Forelimb muscle (tissue), 1 donor: ENCODE measurements at regions not wholly inside any gene's neighbourhood (a gene's known extent, or its start where the extent isn't known, plus 50 kb on each side); places are given as distances from the start of the nearest gene placed in this dataset.
A peak's percentile ranks its signal among the peaks of the same experiment; 100 is the strongest.
"Not testable (repeated sequence)": the region's sequence is repeated elsewhere in the genome, so short reads cannot be mapped to it uniquely, and the experiment has no call there.

Source experiments
- DNase-seq: peaks from one replicate; pipeline ENCODE4 v3.0.0-alpha.2; 2013; ENCODE audit warnings: low read depth

DNA sequence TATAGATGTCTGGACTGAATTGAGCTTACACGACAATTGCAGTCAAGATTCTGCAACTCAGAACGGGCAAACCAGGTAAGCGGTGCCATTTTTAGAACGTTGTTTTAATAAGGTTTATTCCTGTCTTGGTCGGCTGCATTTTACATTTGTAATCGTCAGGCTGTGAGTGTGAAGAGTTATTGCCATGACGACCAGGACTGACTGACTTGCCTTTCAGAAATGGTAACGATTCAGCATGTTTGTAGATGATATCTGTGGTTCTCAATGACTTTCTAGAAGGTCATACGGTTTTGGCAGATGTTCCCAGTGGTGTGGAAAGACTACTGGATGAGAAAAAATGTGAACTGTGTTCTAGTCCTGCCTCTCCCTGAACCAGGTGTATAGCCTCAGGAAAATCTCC is 271.3 kb upstream of the B3GALT2 start:
- no peak for DNase-seq

DNA sequence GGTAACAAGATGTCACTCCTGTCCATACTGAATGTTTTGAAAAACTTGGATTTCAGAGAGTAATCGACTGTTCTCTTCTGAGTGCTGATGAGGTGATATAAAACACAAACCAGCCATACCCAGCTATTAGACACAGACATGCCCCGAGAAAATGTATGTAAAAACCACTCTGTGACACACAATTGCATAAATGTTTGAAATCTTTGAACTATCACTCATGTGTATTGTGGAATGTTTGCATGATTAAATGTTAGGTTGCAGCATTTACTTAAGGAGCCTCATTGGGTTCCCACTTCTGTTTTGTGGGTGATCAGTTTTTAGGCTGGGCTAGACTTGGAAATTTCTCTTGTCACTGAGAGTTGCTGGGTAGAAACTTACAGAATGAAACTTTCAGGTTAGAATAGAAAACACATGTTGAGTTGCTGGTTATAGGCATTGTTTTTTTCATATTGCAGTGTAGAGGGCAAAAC is 270.4 kb upstream of the B3GALT2 start:
- no peak for DNase-seq

DNA sequence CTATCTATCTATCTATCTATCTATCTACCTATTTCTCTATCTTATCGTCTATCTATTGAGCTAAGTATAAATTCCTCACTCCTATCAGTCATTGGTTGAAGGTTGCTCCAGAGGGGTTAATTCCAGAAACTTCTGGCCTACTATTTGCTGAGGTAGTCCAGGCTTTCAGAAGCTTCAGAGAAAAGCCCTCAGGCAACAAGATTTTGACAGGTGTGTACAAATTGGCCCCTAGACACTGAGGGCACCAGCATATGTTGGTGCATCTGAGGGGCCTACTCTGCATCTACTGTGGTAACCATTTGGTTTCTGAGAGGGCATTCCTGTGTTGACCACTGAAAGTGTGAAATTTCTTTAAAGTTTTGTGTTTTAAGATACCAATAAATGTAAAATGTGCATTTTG is 265.2 kb upstream of the B3GALT2 start:
- DNase-seq = no peak

DNA sequence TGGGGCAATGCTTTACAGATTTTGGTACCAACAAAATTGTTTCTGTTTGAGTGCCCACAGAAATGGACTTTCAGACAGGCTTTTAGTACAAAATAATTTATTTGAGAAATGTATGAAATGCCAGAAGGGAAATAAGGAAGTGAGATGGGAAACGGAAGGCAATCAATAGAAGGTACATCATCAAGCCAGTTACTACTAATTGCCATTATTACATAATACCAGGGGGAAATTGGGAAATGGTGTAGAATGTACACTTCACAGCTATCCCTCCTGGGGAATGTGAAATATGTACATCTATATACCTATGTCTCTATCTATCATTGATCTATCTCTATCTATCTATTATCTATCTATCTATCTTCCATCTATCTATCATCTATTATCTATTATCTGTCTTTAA is 264.6 kb upstream of the B3GALT2 start:
- DNase-seq = no peak

DNA sequence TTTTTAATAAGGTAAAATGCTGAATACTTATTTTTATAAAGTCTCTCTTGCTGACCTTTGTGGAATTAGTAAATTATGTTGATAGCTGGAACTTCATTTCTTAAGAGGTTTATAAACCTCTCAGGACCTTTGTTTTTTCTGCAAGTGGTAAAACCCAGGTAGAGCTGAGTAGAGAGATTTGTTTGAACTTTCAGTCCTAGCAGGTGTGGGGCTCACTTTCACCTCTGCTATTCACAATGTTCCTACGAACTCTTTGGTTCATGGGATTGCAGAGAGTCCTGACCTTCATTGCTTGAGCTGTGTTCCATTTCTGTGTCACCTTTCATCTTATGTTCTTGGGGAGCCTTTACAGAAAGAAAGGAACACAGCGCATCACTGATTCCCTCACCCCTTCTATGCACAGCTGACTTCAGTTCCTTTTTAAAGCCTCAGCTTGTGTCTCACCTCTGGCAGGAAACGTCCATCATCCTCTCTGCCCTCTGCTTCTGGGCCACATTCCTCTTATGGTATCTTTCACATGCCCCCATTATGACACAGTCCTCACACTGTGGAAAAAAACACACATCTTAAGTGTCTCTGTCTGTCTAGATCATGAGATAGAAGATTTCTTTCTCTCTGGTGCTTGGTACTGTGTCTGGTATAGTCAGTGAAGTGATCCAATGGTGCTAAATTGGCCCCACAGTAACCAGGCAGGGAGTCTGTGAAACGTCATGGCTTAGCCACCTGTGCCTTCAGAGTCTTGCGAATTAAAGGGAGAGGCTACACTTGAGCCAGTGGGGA is 262.5 kb upstream of the B3GALT2 start:
- no peak for DNase-seq

DNA sequence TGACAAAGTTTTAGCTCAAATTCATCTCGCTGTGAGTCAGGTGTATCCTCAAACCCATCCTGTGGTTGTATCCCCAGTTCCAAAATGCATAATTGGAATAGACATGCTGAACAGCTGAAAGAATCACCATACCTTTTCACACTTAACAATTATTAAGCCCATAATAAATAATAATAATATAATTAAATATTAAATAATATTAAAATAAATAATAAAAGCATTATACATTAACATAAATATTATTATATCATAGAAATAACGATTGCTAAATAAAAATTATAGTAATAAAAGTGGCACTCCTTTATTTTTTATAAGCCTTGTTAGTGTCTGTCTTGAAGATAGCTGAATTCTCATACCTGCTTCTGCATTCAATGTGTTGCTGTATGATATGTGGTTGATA is 257.5 kb upstream of the B3GALT2 start:
- DNase-seq = no peak

DNA sequence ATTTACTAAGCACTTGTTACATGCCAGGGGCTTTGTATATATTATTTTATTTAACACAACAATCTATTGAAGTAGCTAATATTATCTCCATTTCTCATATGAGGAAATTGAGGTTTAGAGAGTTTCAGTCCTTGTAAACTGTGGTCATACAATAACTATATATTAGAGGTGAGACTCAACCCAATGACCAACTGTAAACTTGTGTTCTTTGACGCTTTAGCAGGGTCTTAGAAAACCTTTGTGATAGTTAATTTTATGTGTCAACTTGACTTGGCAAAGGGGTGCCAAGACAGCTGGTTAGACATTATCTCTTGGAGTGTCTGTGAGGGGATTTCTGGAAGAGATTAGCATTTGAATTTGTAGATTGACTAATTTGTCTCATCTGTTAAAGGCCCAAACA is 252.4 kb upstream of the B3GALT2 start:
- no peak for DNase-seq

DNA sequence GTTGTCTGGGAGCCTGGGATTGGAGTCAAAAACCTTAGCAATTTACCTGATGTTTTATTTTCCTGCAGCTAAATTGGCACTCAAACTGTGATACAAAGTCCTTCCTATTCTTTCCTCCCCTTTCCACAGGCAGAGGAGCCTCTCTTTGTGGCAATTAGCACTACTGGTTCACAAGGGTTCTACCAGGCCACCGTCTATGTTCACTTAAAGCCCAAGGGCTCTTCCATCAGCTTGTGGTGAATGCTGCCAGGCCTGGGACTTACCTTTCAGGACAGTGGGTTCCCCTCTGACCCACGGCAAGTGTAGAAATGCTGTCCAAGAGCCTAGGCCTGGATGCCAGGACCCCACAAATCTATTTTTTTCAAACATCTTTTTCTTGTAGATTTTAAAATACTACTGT is 251.9 kb upstream of the B3GALT2 start:
- DNase-seq = no peak

DNA sequence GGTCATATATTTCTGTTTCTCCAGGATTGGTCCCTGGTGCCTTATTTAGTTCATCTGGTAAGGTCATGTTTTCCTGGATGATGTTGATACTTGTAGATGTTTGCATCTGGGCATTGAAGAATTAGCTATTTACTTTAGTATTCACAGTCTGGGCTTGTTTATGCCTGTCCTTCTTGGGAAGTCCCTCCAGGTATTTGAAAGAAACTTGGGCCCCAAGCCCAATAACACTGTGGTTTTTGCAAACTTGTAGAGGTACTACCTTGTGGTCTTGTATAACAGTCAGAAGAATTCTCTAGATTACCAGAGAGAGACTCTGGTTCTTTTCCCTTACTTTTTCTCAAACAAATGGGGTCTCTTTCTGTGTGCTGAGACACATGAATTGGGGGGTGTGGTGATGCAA is 251.4 kb upstream of the B3GALT2 start:
- DNase-seq = no peak

DNA sequence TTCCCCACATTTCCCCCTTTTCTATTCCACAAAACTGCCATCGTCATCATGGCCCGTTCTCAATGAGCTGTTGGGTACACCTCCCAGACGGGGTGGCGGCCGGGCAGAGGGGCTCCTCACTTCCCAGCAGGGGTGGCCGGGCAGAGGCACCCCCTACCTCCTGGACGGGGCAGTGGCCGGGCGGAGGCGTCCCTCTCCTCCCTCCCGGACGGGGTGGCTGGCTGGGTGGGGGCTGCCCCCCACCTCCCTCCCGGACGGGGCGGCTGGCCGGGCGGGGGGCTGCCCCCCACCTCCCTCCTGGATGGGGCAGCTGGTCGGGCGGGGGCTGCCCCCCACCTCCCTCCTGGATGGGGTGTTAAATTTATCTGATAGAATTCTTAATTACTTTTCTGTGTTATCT is 250.9 kb upstream of the B3GALT2 start:
- DNase-seq = not testable (repeated sequence)

DNA sequence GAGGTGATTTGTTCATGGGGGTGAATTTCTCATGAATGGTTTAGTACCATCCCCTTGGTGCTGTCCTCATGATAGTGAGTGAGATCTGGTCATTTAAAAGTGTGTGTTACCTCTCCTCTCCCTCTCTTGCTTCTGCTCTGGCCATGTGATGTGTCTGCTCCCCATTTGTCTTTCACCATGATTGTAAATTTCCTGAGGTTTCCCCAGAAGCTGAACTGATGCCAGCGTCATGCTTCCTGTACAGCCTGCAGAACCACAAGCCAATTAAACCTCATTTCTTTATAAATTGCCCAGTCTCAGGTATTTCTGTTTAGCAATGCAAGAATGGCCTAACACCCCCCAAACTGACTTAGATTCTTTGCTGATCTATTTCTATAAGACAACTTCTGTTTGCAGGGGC is 249.4 kb upstream of the B3GALT2 start:
- DNase-seq = no peak

DNA sequence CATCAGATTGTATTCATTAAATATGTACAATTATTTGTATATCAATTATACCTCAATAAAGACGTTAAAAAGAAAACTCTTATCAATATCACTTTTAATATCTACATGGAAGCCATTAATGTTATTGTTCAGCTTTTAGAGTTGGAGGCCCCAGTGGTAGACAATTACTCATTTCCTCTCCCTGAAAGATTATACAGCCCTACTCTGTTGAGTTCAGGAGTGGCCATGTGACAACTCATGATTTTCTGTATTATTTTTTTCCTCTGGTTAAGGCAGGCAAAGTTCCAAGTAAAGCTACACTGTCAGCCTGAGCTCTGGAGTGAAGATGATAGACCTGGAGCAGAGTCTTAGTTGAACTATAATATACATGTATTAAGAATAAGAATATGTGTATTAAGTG is 247.9 kb upstream of the B3GALT2 start:
- DNase-seq = no peak

DNA sequence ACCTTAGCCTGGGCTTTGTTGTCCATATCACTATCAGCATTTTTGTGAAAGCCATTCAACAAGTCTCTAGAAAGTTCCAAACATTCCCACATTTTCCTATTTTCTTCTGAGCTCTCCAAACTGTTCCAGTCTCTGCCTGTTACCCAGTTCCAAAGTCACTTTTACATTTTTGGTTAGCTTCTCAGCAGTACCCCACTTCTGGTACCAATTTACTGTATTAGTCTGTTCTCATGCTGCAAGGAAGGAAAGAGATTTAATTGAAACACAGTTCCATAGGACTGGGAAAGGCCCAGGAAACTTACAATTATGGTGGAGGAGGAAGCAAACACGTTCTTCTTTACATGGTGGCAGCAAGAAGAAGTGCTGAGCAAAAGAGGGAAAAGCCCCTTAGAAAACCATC is 247.2 kb upstream of the B3GALT2 start:
- DNase-seq = no peak

DNA sequence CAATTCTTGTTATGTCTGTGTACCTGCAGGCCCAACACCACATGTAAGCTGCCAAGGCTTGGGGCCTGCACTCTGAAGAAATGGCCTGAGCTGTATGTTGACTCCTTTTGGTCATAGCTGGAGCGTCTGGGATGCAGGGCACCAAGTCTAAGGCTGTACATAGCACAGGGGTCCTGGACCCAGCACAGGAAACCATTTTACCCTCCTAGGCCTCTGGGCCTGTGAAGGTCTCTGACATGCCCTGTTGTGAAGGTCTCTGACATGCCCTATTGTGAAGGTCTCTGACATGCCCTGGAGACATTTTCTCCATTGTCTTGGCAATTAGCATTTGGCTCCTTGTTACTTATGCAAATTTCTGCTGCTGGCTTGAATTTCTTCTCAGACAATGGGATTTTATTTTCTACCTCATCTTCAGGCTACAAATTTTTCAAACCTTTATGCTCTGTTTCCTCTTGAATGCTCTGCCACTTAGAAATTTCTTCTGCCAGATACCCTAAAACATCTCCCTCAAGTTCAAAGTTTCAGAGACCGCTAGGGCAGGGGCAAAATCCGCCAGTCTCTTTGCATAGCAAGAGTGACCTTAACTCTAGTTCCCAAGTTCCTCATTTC is 246.7 kb upstream of the B3GALT2 start:
- DNase-seq = no peak

DNA sequence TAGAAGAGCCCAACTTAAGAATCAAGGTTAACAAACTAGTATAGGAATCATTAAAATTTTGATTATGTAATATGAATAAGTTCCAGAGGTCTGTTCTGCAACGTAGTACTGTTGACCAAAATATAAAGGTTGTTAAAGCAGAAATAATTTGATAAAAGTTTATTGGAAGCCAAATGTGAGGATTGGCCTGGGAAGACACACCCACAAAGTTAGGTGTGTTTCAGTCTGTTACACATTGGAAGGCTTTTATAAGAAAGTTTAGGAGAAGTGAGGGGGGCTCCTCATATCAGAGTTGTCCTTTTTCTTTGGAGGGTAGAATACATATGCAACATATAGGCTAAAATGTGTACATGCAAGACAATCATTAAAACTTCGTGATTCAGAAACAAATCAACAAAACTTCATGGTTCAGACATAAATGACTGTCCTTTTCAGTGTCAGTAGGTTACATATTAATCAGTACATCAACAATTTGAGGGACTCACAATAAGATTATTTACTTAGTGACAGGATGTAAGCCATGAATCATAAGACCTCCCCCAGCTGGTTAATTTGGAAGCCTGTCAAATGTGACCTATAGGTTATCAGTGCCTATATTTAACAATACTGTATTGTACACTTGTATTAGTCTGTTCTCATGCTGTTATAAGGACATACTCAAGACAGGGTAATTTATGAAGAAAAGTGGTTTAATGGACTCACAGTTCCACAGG is 245.0 kb upstream of the B3GALT2 start:
- no peak for DNase-seq

DNA sequence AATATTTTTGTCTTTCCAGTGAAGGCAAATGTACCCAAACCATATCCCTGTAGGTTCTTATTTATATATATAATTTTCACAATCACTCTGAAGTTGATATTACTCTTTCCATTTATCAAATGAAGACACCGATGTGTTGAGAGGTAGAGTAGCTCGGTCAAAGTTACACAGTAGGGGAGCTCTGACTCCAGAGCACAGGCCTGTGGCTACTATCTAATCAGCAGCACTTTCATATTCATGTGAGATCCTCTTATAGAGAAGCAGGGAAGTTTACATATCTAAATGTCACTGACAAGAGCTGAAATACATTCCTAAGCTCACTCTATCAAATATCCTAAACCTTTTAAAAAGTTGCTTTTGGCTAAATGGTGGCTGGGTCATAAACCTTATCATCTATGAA is 241.1 kb upstream of the B3GALT2 start:
- no peak for DNase-seq

DNA sequence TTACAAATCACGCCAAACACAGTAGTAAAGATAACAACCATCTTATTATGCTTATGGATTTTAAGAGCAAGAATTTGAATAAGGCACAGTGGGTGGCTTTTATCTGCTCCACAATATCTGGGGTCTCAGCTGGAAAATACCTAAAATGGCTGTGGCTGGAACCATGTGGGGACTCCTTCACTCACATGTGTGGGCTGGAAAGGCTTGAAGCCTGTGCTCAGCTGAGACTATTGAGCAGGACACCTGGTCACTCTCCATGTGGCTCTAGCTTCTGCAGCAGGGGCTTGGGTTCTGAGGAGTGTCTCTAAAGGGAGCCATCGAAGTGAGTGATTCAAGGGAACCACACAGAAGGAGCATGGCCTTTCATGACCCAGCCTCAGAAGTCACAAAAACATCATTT is 239.6 kb upstream of the B3GALT2 start:
- DNase-seq = no peak

DNA sequence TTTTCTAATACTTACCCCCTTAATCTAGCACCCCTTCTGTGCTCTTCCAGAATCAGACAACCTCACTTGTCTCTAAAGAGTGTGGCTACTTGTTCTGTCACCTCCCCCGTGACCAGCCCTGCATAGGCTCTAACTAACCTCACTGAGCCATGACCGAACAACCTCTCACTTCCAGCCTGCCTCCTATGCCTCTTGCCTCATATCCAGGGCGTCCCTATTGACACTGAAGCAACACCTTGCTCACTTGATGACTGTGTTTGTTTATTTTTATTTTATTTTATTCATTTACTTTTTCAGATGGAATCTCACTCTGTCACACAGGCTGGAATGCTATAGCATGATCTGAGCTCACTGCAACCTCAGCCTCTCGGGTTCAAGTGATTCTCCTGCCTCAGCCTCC is 235.1 kb upstream of the B3GALT2 start:
- no peak for DNase-seq

DNA sequence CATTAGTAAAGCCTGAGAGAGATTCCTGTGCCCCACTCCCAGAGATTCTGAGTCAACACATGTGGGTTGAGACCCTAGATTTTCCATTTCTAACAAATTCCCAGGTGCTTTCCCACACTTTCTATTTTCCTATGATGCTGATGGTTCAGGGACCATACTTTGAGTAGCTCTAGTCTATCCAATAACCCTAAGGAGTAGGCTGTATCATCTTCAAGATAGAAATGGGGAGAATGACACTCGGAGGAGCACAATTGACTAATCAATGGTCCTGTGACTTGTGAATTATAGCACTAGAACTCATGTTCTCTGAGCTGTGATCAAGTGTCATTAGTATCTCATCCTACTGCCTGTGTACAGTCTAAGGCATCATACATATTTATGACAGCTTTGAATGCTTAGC is 232.9 kb upstream of the B3GALT2 start:
- DNase-seq = no peak

DNA sequence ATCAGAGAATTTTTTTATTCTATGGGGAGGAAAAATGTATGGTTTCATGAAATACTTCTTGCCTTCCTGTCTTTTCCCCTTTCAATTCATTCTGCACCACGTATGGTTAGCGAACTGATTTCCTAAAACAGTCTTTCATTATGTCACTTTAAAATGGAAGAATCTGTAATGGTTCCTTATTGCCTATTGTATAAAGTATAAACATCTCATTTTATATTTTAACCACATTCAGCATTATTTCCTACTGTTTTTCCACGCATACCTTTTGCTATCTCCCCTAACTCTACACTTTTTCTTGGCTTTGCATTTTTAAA is 232.3 kb upstream of the B3GALT2 start:
- no peak for DNase-seq

DNA sequence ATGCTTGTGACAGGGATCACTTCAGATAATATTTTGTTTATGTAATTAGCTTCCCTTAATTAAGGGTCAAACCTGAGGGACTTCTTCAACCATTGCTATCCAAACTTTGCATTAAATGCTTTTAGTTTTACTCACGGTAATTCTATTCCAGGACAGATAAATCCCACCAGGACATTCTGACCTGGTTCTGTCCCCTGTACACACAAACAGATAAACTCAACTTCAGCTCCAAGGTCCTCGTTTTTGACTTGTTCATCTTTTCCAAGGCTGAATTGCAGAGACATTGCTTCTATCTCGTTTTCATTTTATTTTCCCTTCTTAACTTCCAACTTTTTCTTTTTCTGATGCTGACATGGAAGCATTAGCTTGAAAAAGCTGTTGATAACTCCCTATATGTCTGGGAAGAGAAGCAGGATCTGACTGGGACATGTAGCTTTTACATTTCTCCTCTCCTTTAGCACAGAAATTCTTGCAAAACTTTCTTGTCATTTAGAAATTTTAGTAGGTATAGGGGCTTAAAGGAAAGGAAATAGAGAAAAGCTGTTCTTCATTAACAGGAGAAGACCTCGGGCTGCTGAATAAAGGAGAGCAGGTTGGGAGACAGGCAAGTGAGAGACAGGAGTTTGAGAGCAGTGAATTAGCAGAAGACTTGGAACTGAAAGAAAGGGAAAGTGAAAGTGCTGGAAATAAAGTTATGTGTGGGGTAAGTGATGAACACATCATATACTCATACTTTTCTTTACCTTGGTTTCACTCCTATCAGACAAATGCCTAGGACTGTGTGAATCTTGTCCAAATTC is 231.7 kb upstream of the B3GALT2 start:
- DNase-seq = peak; percentile 11

DNA sequence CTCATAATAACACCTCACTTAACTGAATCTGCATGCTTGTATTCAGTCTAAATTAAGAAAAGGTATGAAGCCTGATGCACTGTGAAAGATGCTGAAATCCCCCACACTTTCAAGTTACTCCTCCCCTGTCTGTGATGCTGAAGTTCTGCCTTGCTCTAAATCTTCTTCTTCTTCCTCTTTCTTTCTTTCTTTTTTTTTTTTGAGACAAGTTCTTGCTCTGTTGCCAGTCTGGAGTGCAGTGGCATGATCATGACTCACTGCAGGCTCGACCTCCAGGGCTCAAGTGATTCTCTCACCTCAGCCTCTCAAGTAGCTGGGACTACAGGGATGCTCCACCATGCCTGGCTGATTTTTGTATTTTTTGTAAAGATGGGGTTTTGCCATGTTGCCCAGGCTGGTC is 231.0 kb upstream of the B3GALT2 start:
- DNase-seq = no peak
